GM12891 (cell line): ENCODE measurements at regions not wholly inside any gene's neighbourhood (a gene's known extent, or its start where the extent isn't known, plus 50 kb on each side); places are given as distances from the start of the nearest gene placed in this dataset.

Experiments used
- PAX5 ChIP-seq: IDR thresholded peaks from 2 replicates; pipeline ENCODE4 v1.6.1; 2011; ENCODE audit warnings: low read length, moderate library complexity, mild to moderate bottlenecking; ENCODE audit not compliant: insufficient read depth, severe bottlenecking
- POLR2A ChIP-seq: IDR thresholded peaks from 2 replicates; pipeline ENCODE4 v1.6.1; 2011; ENCODE audit warnings: low read depth, low read length, control low read depth
- POLR2AphosphoS5 ChIP-seq: IDR thresholded peaks from 2 replicates; pipeline ENCODE4 v1.6.1; 2011; ENCODE audit warnings: low read depth, low read length, control low read depth
- POU2F2 ChIP-seq: IDR thresholded peaks from 2 replicates; pipeline ENCODE4 v1.6.1; 2011; ENCODE audit warnings: low read depth, mild to moderate bottlenecking, control low read depth, low read length, moderate library complexity
- SPI1 ChIP-seq: IDR thresholded peaks from 2 replicates; pipeline ENCODE4 v1.6.1; 2011; ENCODE audit warnings: low read depth, low read length, control low read depth
- TAF1 ChIP-seq: IDR thresholded peaks from 2 replicates; pipeline ENCODE4 v1.6.1; 2011; ENCODE audit warnings: low read depth, low read length, control low read depth

GRCh38 chr11:76278526-76278925, 72.2 kb upstream of the WNT11 start:
- TF ChIP-seq POLR2AphosphoS5 (no peak), POLR2A (no peak), SPI1 (no peak), POU2F2 (no peak), TAF1 (no peak), PAX5 (no peak)
